Loucy (cell line): ENCODE measurements at regions not wholly inside any gene's neighbourhood (a gene's known extent, or its start where the extent isn't known, plus 50 kb on each side); places are given as distances from the start of the nearest gene placed in this dataset.

Experiments
- H2AFZ ChIP-seq: fragments of 200-600 bp; sonication (generic); 2 replicates; pipeline ENCODE4 v1.6.0; 2016; ENCODE audit warnings: antibody characterized with exemption, mild to moderate bottlenecking, low read length, moderate library complexity
- H3F3A ChIP-seq: fragments of 200-600 bp; 2 replicates; pipeline ENCODE4 v1.6.0; 2016; ENCODE audit warnings: antibody characterized with exemption, low read depth, mild to moderate bottlenecking
- H3K27me3 ChIP-seq: fragments of 200-600 bp; sonication (generic); 2 replicates; pipeline ENCODE4 v1.6.1; 2014; ENCODE audit warnings: low read length, mild to moderate bottlenecking; ENCODE audit not compliant: insufficient read depth, poor library complexity, severe bottlenecking
- H3K36me3 ChIP-seq: fragments of 200-600 bp; sonication (generic); 2 replicates; pipeline ENCODE4 v1.6.1; 2016; ENCODE audit warnings: low read length; ENCODE audit not compliant: insufficient read depth
- H3K4me1 ChIP-seq: fragments of 200-600 bp; sonication (generic); 2 replicates; pipeline ENCODE4 v1.5.1; 2014; ENCODE audit warnings: low read length, mild to moderate bottlenecking; ENCODE audit not compliant: insufficient read depth, poor library complexity, severe bottlenecking
- H3K4me2 ChIP-seq: fragments of 200-600 bp; sonication (generic); 2 replicates; pipeline ENCODE4 v1.6.0; 2014; ENCODE audit warnings: antibody characterized with exemption, low read length, low read depth, mild to moderate bottlenecking; ENCODE audit not compliant: poor library complexity, severe bottlenecking
- H3K4me3 ChIP-seq: fragments of 200-600 bp; sonication (generic); 2 replicates; pipeline ENCODE4 v1.5.1; 2014; ENCODE audit warnings: low read length, mild to moderate bottlenecking, mixed read lengths; ENCODE audit not compliant: poor library complexity, severe bottlenecking
- H3K79me2 ChIP-seq: fragments of 200-600 bp; sonication (generic); 2 replicates; pipeline ENCODE4 v1.6.1; 2014; ENCODE audit warnings: low read length; ENCODE audit not compliant: insufficient read depth
- H3K9ac ChIP-seq: fragments of 200-600 bp; sonication (generic); 2 replicates; pipeline ENCODE4 v1.6.0; 2014; ENCODE audit warnings: mild to moderate bottlenecking, low read depth, low read length, moderate library complexity; ENCODE audit not compliant: poor library complexity, severe bottlenecking
- H3K9me2 ChIP-seq: fragments of 200-600 bp; sonication (generic); replicated peaks from 2 replicates; pipeline ENCODE4 v1.6.1; 2016; ENCODE audit warnings: low read depth, low read length, mixed read lengths
- H3K9me3 ChIP-seq: fragments of 200-600 bp; sonication (generic); 2 replicates; pipeline ENCODE4 v1.6.1; 2014; ENCODE audit warnings: mild to moderate bottlenecking, antibody characterized with exemption, low read length, low read depth; ENCODE audit not compliant: insufficient read depth
- H4K20me1 ChIP-seq: fragments of 200-600 bp; sonication (generic); 2 replicates; pipeline ENCODE4 v1.6.0; 2014; ENCODE audit warnings: antibody characterized with exemption, low read length, mild to moderate bottlenecking; ENCODE audit not compliant: insufficient read depth, poor library complexity, severe bottlenecking
- CTCF ChIP-seq: fragments of 200-600 bp; sonication (generic); conservative IDR thresholded peaks from 2 replicates; pipeline ENCODE4 v1.5.1; 2014; ENCODE audit warnings: mild to moderate bottlenecking, antibody characterized with exemption, low read length
- EZH2phosphoT487 ChIP-seq: fragments of 200-600 bp; IDR thresholded peaks from 2 replicates; pipeline ENCODE4 v1.6.1; 2018; ENCODE audit warnings: antibody characterized with exemption, mild to moderate bottlenecking, moderate library complexity, borderline replicate concordance

- Histone ChIP-seq H3K9me2 (no peaks in the 10 kb centered on the region), H3K4me1 (no peaks in the 10 kb centered on the region), H3K4me2 (no peak overlapping the region), H3K9me3 (no peaks in the 10 kb centered on the region), H3K4me3 (no peak overlapping the region), H3F3A (no peaks in the 10 kb centered on the region), H3K27me3 (no peaks in the 10 kb centered on the region), H3K36me3 (no peaks in the 10 kb centered on the region), H3K79me2 (no peaks in the 10 kb centered on the region), H4K20me1 (no peaks in the 10 kb centered on the region), H3K9ac (no peak overlapping the region), H2AFZ (no peak overlapping the region)
- TF ChIP-seq CTCF (no peak), EZH2phosphoT487 (no peak)
Observed at GRCh38 chr3:117495620-117496019, 786.0 kb downstream of the TUSC7 start.

- H4K20me1 ChIP-seq = no peaks in the 10 kb centered on the region
- H3K4me2 ChIP-seq = no peak overlapping the region
- H3K9me2 ChIP-seq = no peaks in the 10 kb centered on the region
- no peaks in the 10 kb centered on the region for H3K27me3 ChIP-seq
- H3K4me3 ChIP-seq = no peak overlapping the region
- no peak for TF ChIP-seq CTCF
- no peak for TF ChIP-seq EZH2phosphoT487
- H3K4me1 ChIP-seq = no peaks in the 10 kb centered on the region
- no peaks in the 10 kb centered on the region for H3K9me3 ChIP-seq
- H3K79me2 ChIP-seq = no peaks in the 10 kb centered on the region
- H3K36me3 ChIP-seq = no peaks in the 10 kb centered on the region
- H2AFZ ChIP-seq = no peak overlapping the region
- no peaks in the 10 kb centered on the region for H3F3A ChIP-seq
- H3K9ac ChIP-seq = no peak overlapping the region
Observed at GRCh38 chr3:117499189-117499870, 789.8 kb downstream of the TUSC7 start.

GRCh38 chr3:117507958-117508357 is 798.4 kb downstream of the TUSC7 start:
- Histone ChIP-seq H2AFZ (no peak overlapping the region), H3K9me3 (no peaks in the 10 kb centered on the region), H3F3A (no peaks in the 10 kb centered on the region), H3K4me3 (no peak overlapping the region), H3K4me2 (no peak overlapping the region), H3K36me3 (no peaks in the 10 kb centered on the region), H4K20me1 (no peaks in the 10 kb centered on the region), H3K9me2 (no peaks in the 10 kb centered on the region), H3K4me1 (no peaks in the 10 kb centered on the region), H3K27me3 (no peaks in the 10 kb centered on the region), H3K9ac (no peak overlapping the region), H3K79me2 (no peaks in the 10 kb centered on the region)
- TF ChIP-seq CTCF (no peak), EZH2phosphoT487 (no peak)
